Endodermal cell (in vitro differentiated cells): ENCODE measurements at regions not wholly inside any gene's neighbourhood (a gene's known extent, or its start where the extent isn't known, plus 50 kb on each side); places are given as distances from the start of the nearest gene placed in this dataset.

Source experiments
- DNase-seq: peaks from one replicate; pipeline ENCODE4 v3.0.0-alpha.2; 2017
- H3K27ac ChIP-seq: 2 replicates; pipeline ENCODE4 v1.5.1; 2013; ENCODE audit warnings: mild to moderate bottlenecking, low read depth, low read length, moderate library complexity
- H3K27me3 ChIP-seq: 2 replicates; pipeline ENCODE4 v1.6.1; 2013; ENCODE audit warnings: mild to moderate bottlenecking, low read length, moderate library complexity; ENCODE audit not compliant: insufficient read depth, control insufficient read depth, poor library complexity, severe bottlenecking
- H3K36me3 ChIP-seq: 2 replicates; pipeline ENCODE4 v1.7.0; 2013; ENCODE audit warnings: mild to moderate bottlenecking, low read length, moderate library complexity; ENCODE audit not compliant: control insufficient read depth, insufficient read depth
- H3K4me1 ChIP-seq: one replicate; pipeline ENCODE4 v1.7.0; 2013; ENCODE audit warnings: low read length; ENCODE audit not compliant: control insufficient read depth, insufficient read depth
- H3K4me3 ChIP-seq: 2 replicates; pipeline ENCODE4 v1.5.1; 2013; ENCODE audit warnings: mild to moderate bottlenecking, low read length, moderate library complexity
- H3K9ac ChIP-seq: 2 replicates; pipeline ENCODE4 v1.6.1; 2013; ENCODE audit warnings: mild to moderate bottlenecking, low read length, moderate library complexity; ENCODE audit not compliant: poor library complexity, severe bottlenecking; ENCODE audit errors: extremely low read depth
- H3K9me3 ChIP-seq: 2 replicates; pipeline ENCODE4 v1.6.1; 2013; ENCODE audit warnings: mild to moderate bottlenecking, low read length, moderate library complexity; ENCODE audit not compliant: control insufficient read depth
- H3K27ac Mint-ChIP-seq: 2 replicates; pipeline ENCODE4 v1.8.0; 2020; ENCODE audit warnings: mixed read lengths
- H3K27me3 Mint-ChIP-seq: 2 replicates; pipeline ENCODE4 v1.8.0; 2021; ENCODE audit warnings: mild to moderate bottlenecking, mixed read lengths; ENCODE audit not compliant: insufficient read depth
- H3K36me3 Mint-ChIP-seq: 2 replicates; pipeline ENCODE4 v1.8.0; 2020; ENCODE audit warnings: low read depth, mixed read lengths
- H3K4me1 Mint-ChIP-seq: 2 replicates; pipeline ENCODE4 v1.8.0; 2020; ENCODE audit warnings: mixed read lengths
- H3K4me3 Mint-ChIP-seq: 2 replicates; pipeline ENCODE4 v1.8.0; 2020; ENCODE audit warnings: mild to moderate bottlenecking, moderate library complexity, mixed read lengths
- H3K9me3 Mint-ChIP-seq: 2 replicates; pipeline ENCODE4 v1.8.0; 2020; ENCODE audit warnings: mild to moderate bottlenecking, mixed read lengths
- CTCF ChIP-seq: fragments of 200-600 bp; sonication (generic); conservative IDR thresholded peaks from 2 replicates; pipeline ENCODE4 v1.5.0; 2021; ENCODE audit warnings: antibody characterized with exemption, mild to moderate bottlenecking
- WGBS, 2 experiments: methylation state at CpG; one replicate each; pipeline versions ENCODE4 v1.1.5 to v1.1.7; 2013; ENCODE audit warnings: missing lambda C conversion rate in 2 of 2, mixed read lengths in 1 of 2; ENCODE audit not compliant: insufficient coverage in 1 of 2, insufficient read length in 1 of 2; 5-methylcytosine and 5-hydroxymethylcytosine counted together

GRCh38 chr16:51211148-51211547 lies 60.1 kb upstream of the SALL1 start:
- peaks cover under 1% of the 10 kb centered on the region for H3K9me3 Mint-ChIP-seq
- H3K4me1 Mint-ChIP-seq, result peaks cover 40% of the 10 kb centered on the region
- H3K27ac Mint-ChIP-seq, result no peak overlapping the region
- Histone ChIP-seq H3K36me3 (no peaks in the 10 kb centered on the region), H3K27ac (no peak overlapping the region), H3K27me3 (no peaks in the 10 kb centered on the region), H3K4me1 (peaks cover 5% of the 10 kb centered on the region), H3K4me3 (no peak overlapping the region), H3K9me3 (peaks cover under 1% of the 10 kb centered on the region), H3K9ac (no peak overlapping the region)
- TF ChIP-seq CTCF, result no peak
- peaks cover 4% of the 10 kb centered on the region for H3K27me3 Mint-ChIP-seq
- no peaks in the 10 kb centered on the region for H3K36me3 Mint-ChIP-seq
- 96 to 100% methylated on average over 1 to 2 of the region's 2 CpGs for WGBS, 2 experiments
- H3K4me3 Mint-ChIP-seq, result no peak overlapping the region
- no peak for DNase-seq

GRCh38 chr16:51210087-51210486 lies 59.0 kb upstream of the SALL1 start:
- Mint-ChIP-seq H3K27me3 (peaks cover 4% of the 10 kb centered on the region), H3K4me3 (no peak overlapping the region), H3K36me3 (no peaks in the 10 kb centered on the region), H3K9me3 (no peaks in the 10 kb centered on the region), H3K4me1 (peaks cover 38% of the 10 kb centered on the region), H3K27ac (no peak overlapping the region)
- no peaks in the 10 kb centered on the region for H3K36me3 ChIP-seq
- peaks cover 5% of the 10 kb centered on the region for H3K4me1 ChIP-seq
- H3K27me3 ChIP-seq, result no peaks in the 10 kb centered on the region
- DNase-seq, result no peak
- WGBS, 2 experiments, result 85 to 95% methylated on average over 2 of the region's 2 CpGs
- no peaks in the 10 kb centered on the region for H3K9me3 ChIP-seq
- H3K27ac ChIP-seq, result no peak overlapping the region
- H3K4me3 ChIP-seq, result no peak overlapping the region
- H3K9ac ChIP-seq, result no peak overlapping the region
- TF ChIP-seq CTCF, result no peak

DNA sequence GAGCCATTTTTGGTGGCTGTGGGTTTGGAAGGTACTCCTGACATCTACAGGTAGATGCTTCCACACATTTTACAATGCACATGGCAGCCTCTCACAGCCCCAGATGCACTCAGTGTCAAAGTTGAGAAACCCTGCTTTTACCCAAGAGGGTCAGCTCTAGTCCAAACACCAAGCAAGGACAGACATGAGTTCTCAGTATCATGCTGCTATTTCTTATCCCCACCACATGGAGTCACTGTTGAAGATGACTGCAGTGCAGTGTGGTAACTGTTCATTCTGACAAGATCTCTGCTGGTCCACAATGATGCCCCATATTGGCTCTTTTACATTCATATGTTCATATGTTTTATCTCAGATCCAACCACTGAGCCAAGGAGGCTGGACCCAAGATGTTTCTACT lies 50.5 kb upstream of the SALL1 start:
- H3K27ac Mint-ChIP-seq, result no peak overlapping the region
- no peaks in the 10 kb centered on the region for H3K27me3 ChIP-seq
- H3K27me3 Mint-ChIP-seq, result no peaks in the 10 kb centered on the region
- peaks cover 17% of the 10 kb centered on the region for H3K9me3 ChIP-seq
- DNase-seq, result no peak
- H3K4me3 Mint-ChIP-seq, result no peak overlapping the region
- H3K4me1 ChIP-seq, result no peaks in the 10 kb centered on the region
- peak; percentile 60 for TF ChIP-seq CTCF
- no peak overlapping the region for H3K4me3 ChIP-seq
- H3K27ac ChIP-seq, result no peak overlapping the region
- H3K9ac ChIP-seq, result no peak overlapping the region
- H3K4me1 Mint-ChIP-seq, result no peaks in the 10 kb centered on the region
- H3K36me3 ChIP-seq, result no peaks in the 10 kb centered on the region
- H3K9me3 Mint-ChIP-seq, result peaks cover 13% of the 10 kb centered on the region
- H3K36me3 Mint-ChIP-seq, result no peaks in the 10 kb centered on the region
